Lung (tissue), 11 donors: ENCODE measurements at regions not wholly inside any gene's neighbourhood (a gene's known extent, or its start where the extent isn't known, plus 50 kb on each side); places are given as distances from the start of the nearest gene placed in this dataset.

Experiments
- ATAC-seq: fragments of 200-7000 bp; cut with Tn5 transposase; one replicate; pipeline ENCODE4 v1.9.1; 2020; ENCODE audit warnings: moderate number of reproducible peaks; ENCODE audit not compliant: insufficient read depth, low FRiP score
- DNase-seq, 3 donors: peaks; one replicate each; pipeline ENCODE4 v3.0.0-alpha.2; 2013 to 2017
- H3K27ac ChIP-seq, 2 donors: one replicate each; pipeline ENCODE4 v1.5.1; 2013; ENCODE audit warnings: mild to moderate bottlenecking in 2 of 2, moderate library complexity in 2 of 2, control low read depth in 1 of 2, inconsistent platforms in 1 of 2, low read depth in 1 of 2, low read length in 1 of 2
- H3K27me3 ChIP-seq, 3 donors: one replicate each; pipeline ENCODE4 v1.5.1; 2013; ENCODE audit warnings: low read length in 2 of 3; ENCODE audit not compliant: control insufficient read depth in 3 of 3, insufficient read depth in 3 of 3
- H3K36me3 ChIP-seq, 4 donors: one replicate each; pipeline ENCODE4 v1.5.1; 2013; ENCODE audit warnings: low read length in 4 of 4, mild to moderate bottlenecking in 1 of 4, moderate library complexity in 1 of 4; ENCODE audit not compliant: control insufficient read depth in 4 of 4, insufficient read depth in 4 of 4
- H3K4me1 ChIP-seq, 5 donors: one replicate each; pipeline ENCODE4 v1.5.1; 2013; ENCODE audit warnings: low read length in 5 of 5, mild to moderate bottlenecking in 2 of 5, moderate library complexity in 1 of 5; ENCODE audit not compliant: control insufficient read depth in 5 of 5, insufficient read depth in 5 of 5
- H3K4me3 ChIP-seq: one replicate; pipeline ENCODE4 v1.5.1; 2013; ENCODE audit warnings: mild to moderate bottlenecking, control low read depth, moderate library complexity
- H3K9ac ChIP-seq, 2 donors: one replicate each; pipeline ENCODE4 v1.5.1; 2013; ENCODE audit warnings: low read length in 2 of 2, control low read depth in 1 of 2; ENCODE audit not compliant: insufficient read depth in 1 of 2
- H3K9me3 ChIP-seq, 4 donors: one replicate each; pipeline ENCODE4 v1.5.1; 2013; ENCODE audit warnings: low read length in 3 of 4, mild to moderate bottlenecking in 1 of 4, moderate library complexity in 1 of 4; ENCODE audit not compliant: control insufficient read depth in 4 of 4, insufficient read depth in 3 of 4
- WGBS, 2 donors: extraction: QIAGEN DNeasy Blood & Tissue Kit; methylation state at CpG; one replicate each; pipeline ENCODE4 v1.1.7; 2013; 5-methylcytosine and 5-hydroxymethylcytosine counted together
- TF ChIP-seq, protein P1 (sequence below): IDR thresholded peaks from 2 replicates; pipeline ENCODE4 v1.5.1; 2012; ENCODE audit warnings: mild to moderate bottlenecking; ENCODE audit errors: control extremely low read depth, extremely low read depth
- donor health status: control.
- donor health status: control.
- donor health status: Bipolar disorder and iron deficiency.
- donor health status: healthy.
- donor health status: DM: yes; HTN: yes; CAD: no.

DNA sequence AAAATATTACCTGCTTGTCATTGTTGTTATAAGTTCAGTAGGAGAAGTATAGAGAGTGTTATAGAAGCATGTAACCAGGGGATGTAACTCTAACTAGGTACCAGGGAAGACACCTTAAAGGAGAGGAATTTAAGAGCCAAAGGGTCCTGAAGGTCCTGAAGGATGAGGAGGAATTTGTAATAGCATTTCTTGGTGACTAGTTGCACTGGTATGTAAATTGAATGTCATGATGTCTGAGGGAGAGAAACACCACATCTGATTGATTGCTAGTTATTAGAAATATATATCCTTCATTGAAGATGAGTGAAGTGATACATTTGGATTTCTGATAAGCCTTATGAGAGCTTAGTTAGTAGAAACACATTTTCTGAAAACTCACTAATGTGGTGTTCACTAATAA lies 643.8 kb downstream of the RFPL4B start:
- H3K36me3 ChIP-seq: no peaks in the 10 kb centered on the region
- no peaks in the 10 kb centered on the region for H3K9me3 ChIP-seq
- H3K4me3 ChIP-seq: no peak overlapping the region
- H3K4me1 ChIP-seq: peaks cover 0 to 11% (median 0%) of the 10 kb centered on the region in 5 donors
- H3K27me3 ChIP-seq: no peaks in the 10 kb centered on the region
- ATAC-seq (no peak), DNase-seq (no peak)
- no peak overlapping the region for H3K9ac ChIP-seq
- no peak overlapping the region for H3K27ac ChIP-seq
- TF ChIP-seq, protein P1, sequence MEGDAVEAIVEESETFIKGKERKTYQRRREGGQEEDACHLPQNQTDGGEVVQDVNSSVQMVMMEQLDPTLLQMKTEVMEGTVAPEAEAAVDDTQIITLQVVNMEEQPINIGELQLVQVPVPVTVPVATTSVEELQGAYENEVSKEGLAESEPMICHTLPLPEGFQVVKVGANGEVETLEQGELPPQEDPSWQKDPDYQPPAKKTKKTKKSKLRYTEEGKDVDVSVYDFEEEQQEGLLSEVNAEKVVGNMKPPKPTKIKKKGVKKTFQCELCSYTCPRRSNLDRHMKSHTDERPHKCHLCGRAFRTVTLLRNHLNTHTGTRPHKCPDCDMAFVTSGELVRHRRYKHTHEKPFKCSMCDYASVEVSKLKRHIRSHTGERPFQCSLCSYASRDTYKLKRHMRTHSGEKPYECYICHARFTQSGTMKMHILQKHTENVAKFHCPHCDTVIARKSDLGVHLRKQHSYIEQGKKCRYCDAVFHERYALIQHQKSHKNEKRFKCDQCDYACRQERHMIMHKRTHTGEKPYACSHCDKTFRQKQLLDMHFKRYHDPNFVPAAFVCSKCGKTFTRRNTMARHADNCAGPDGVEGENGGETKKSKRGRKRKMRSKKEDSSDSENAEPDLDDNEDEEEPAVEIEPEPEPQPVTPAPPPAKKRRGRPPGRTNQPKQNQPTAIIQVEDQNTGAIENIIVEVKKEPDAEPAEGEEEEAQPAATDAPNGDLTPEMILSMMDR: no peak

DNA sequence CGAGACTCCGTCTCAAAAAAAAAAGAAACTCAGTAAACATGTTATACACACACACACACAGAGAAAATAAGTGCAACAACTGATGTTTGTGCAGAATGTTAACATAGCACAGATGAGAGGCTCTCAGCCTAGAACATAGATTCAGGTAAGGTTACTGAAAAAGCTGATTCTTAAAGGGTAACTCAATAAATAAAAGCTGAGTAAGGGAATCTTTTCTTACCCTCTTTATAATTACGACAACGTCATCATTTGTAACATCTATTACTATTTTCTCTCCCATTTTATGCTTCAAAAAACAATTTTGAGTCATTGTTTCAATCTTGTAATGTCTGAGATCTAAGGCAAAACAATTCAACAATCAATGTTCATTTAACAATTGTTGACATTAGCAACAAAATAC lies 644.8 kb downstream of the RFPL4B start:
- H3K27ac ChIP-seq: no peak overlapping the region
- peaks cover 0 to 2% (median 0%) of the 10 kb centered on the region in 5 donors for H3K4me1 ChIP-seq
- H3K27me3 ChIP-seq: no peaks in the 10 kb centered on the region
- no peak overlapping the region for H3K4me3 ChIP-seq
- TF ChIP-seq, protein P1: no peak
- H3K9me3 ChIP-seq: no peaks in the 10 kb centered on the region
- WGBS, 2 donors: 96 to 99% methylated on average over 4 of the region's 4 CpGs
- ATAC-seq (no peak), DNase-seq (no peak)
- no peak overlapping the region for H3K9ac ChIP-seq
- no peaks in the 10 kb centered on the region for H3K36me3 ChIP-seq

GRCh38 chr6:112997421-112998085 lies 650.4 kb downstream of the RFPL4B start:
- TF ChIP-seq, protein P1: no peak
- Histone ChIP-seq H3K36me3 (no peaks in the 10 kb centered on the region), H3K9ac (no peak overlapping the region), H3K4me1 (peaks cover 0 to 8% (median 0%) of the 10 kb centered on the region in 5 donors), H3K9me3 (no peaks in the 10 kb centered on the region), H3K4me3 (no peak overlapping the region), H3K27ac (no peak overlapping the region), H3K27me3 (no peaks in the 10 kb centered on the region)
- 88 to 93% methylated on average over 3 of the region's 3 CpGs for WGBS, 2 donors
- ATAC-seq: no peak
- peak in 2 of 3 donors; percentile 82 to 84 for DNase-seq

DNA sequence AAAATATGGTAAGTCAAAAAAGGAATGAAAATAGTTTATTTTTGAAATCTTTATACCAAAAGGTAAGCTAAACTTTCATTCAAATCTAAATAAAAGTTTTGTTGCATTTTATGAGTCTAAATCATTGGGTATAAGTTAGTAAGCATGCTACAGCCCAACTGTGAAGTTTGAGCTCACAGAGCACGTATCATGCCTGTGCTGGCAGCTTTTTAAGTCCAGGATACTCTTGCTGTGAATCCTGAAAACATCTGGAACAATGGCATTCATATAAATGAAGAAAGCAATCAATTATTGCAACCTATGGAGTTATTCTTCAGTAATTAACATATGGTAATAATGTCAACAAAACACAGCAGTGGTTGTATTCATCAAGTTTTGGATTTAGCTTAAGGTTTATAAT lies 656.9 kb downstream of the RFPL4B start:
- DNase-seq: no peak
- H3K4me1 ChIP-seq: no peaks in the 10 kb centered on the region
- ATAC-seq: no peak
- 92 to 94% methylated on average over 1 of the region's 1 CpG for WGBS, 2 donors
- H3K4me3 ChIP-seq: no peak overlapping the region
- no peaks in the 10 kb centered on the region for H3K27me3 ChIP-seq
- no peak overlapping the region for H3K9ac ChIP-seq
- H3K9me3 ChIP-seq: no peaks in the 10 kb centered on the region
- H3K27ac ChIP-seq: no peak overlapping the region
- no peaks in the 10 kb centered on the region for H3K36me3 ChIP-seq
- TF ChIP-seq, protein P1: no peak
